GM19372 (cell line): ENCODE measurements at regions not wholly inside any gene's neighbourhood (a gene's known extent, or its start where the extent isn't known, plus 50 kb on each side); places are given as distances from the start of the nearest gene placed in this dataset.

Experiments used
- ATAC-seq: cut with Tn5 transposase; IDR thresholded peaks from one replicate; pipeline ENCODE4 v1.9.1; 2021; ENCODE audit warnings: mild to moderate bottlenecking, low read depth, moderate library complexity; ENCODE audit not compliant: unreplicated experiment

GRCh38 chr18:78904179-78904531 is 75.5 kb upstream of the SALL3 start:
- no peak for ATAC-seq

- no peak for ATAC-seq
These were observed 74.3 kb upstream of the SALL3 start for GRCh38 chr18:78905334-78905733.

GRCh38 chr18:78906066-78906465 is 73.6 kb upstream of the SALL3 start:
- no peak for ATAC-seq

GRCh38 chr18:78908462-78909260 is 71.0 kb upstream of the SALL3 start:
- no peak for ATAC-seq

- no peak for ATAC-seq
These were observed 67.8 kb upstream of the SALL3 start for GRCh38 chr18:78911751-78912283.

- ATAC-seq: no peak
These were observed 67.3 kb upstream of the SALL3 start for GRCh38 chr18:78912336-78912735.

- no peak for ATAC-seq
These were observed 66.8 kb upstream of the SALL3 start for GRCh38 chr18:78912844-78913243.

GRCh38 chr18:78913395-78913794 is 66.2 kb upstream of the SALL3 start:
- no peak for ATAC-seq

GRCh38 chr18:78913830-78914231 is 65.8 kb upstream of the SALL3 start:
- no peak for ATAC-seq

- no peak for ATAC-seq
These were observed 65.2 kb upstream of the SALL3 start for GRCh38 chr18:78914249-78914935.

- ATAC-seq: no peak
These were observed 64.1 kb upstream of the SALL3 start for GRCh38 chr18:78915446-78916008.

GRCh38 chr18:78918707-78919106 is 60.9 kb upstream of the SALL3 start:
- no peak for ATAC-seq

GRCh38 chr18:78919956-78920355 is 59.7 kb upstream of the SALL3 start:
- no peak for ATAC-seq

GRCh38 chr18:78920456-78921138 is 59.0 kb upstream of the SALL3 start:
- no peak for ATAC-seq

GRCh38 chr18:78922856-78923255 is 56.8 kb upstream of the SALL3 start:
- ATAC-seq: no peak

GRCh38 chr18:78924301-78924700 is 55.3 kb upstream of the SALL3 start:
- no peak for ATAC-seq

- no peak for ATAC-seq
These were observed 54.7 kb upstream of the SALL3 start for GRCh38 chr18:78924786-78925540.

- ATAC-seq: no peak
These were observed 53.9 kb upstream of the SALL3 start for GRCh38 chr18:78925557-78926242.

- ATAC-seq: no peak
These were observed 53.4 kb upstream of the SALL3 start for GRCh38 chr18:78926243-78926615.

- ATAC-seq: no peak
These were observed 52.5 kb upstream of the SALL3 start for GRCh38 chr18:78927156-78927555.
